HuH-7.5 (cell line): ENCODE measurements at regions not wholly inside any gene's neighbourhood (a gene's known extent, or its start where the extent isn't known, plus 50 kb on each side); places are given as distances from the start of the nearest gene placed in this dataset.

Experiments
- DNase-seq: peaks from one replicate; pipeline ENCODE4 v3.0.0; 2011; ENCODE audit warnings: low spot score

- DNase-seq = no peak
These were observed 1138.4 kb downstream of the SI start for GRCh38 chr3:163939926-163940325.

DNA sequence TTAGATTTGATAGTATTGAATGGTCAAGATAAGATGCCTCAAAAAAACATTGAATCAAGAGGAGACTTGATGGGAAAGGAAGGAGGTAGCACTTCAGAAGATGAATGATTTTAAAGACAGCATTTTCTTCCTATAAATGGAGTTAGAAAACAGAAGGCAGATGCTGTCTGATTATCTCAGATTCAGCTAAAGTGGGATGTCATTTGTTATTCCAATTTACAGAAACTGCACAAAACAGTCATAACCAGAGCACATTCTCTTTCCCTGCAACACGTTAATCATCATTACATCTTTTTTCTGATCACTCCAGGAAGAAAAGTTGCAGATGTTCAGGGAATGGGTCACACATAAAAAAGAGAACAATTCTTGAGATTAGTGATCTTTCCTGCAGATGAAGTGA, 1141.8 kb downstream of the SI start:
- no peak for DNase-seq

DNA sequence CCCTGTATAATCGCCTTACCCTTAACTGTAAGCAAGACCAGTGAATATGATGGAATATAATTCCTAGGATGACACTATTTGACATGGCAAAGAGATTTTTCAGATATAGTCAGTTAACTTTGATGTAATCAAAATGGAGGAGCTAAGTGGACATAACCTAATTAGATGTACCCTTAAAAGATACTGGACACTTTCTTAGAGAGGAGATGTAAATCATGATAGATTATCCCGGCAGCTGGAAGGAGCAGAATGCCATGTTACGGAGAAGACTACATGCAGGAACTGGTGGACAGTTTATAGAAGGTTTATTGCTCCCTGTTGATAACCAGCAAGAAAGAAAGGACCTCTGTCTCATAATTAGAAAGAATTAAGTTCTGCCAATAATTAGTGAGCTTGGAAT, 1142.9 kb downstream of the SI start:
- DNase-seq = no peak

GRCh38 chr3:163929069-163929652, 1149.1 kb downstream of the SI start:
- no peak for DNase-seq

- DNase-seq = no peak
These were observed 1150.8 kb downstream of the SI start for GRCh38 chr3:163927521-163927920.

DNA sequence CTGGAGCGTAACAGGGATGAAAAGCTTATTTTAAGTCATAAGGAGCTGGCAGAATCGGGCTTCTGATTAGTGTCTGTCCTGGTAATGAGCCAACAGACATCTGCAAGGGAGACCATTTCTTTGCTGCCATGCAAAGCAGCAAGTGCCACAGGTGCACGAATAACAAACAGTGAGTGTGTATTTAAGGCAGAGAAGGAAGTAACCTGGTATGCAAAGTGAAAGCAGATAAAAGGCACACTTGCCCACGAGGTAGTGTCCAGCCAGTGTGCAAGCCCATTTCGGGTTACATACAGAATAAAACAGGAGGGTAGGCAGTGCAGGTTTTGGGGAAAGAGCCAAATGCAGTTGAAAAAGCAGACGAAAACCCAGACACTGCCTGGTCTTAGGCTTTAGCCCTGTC, 1153.7 kb downstream of the SI start:
- no peak for DNase-seq

- DNase-seq = no peak
These were observed 1159.1 kb downstream of the SI start for GRCh38 chr3:163919154-163919553.

DNA sequence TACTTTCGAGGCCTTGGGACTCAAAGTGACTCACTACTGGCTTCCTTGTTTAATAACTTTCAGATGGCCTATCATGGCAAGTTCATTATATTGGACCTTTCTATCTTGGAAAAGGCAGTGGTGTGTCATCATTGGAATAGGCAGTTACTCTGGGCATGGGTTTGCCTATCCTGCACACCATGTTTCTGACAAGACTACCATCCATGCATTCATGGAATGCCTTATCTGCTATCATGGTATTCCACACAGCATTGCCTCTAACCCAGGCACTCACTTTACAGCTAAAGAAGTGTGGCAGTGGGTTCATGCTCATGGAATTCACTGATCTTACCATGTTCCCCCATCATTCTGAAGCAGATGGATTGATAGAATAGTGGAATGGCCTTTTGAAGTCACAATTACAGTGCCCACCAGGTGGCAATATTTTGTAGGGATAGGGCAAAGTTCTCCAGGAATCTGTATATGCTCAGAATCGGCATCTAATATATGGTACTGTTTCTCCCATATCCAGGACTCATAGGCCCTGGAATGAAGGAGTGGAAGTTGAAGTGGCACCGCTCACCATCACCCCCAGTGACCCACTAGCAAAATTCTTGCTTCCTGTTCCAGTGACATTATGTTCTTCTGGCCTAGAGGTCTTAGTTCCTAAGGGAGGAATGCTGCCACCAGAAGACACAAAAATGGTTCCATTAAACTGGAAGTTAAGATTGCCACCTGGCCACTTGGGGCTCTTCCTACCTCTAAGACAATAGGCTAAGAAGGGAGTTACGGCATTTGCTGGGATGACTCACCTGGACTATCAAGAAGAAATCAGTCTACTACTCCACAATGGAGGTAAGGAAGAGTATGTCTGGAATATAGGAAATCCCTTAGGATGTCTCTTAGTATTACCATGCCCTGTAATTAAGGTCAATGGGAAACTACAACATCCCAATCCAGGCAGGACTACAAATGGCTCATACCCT, 1161.4 kb downstream of the SI start:
- DNase-seq = no peak

DNA sequence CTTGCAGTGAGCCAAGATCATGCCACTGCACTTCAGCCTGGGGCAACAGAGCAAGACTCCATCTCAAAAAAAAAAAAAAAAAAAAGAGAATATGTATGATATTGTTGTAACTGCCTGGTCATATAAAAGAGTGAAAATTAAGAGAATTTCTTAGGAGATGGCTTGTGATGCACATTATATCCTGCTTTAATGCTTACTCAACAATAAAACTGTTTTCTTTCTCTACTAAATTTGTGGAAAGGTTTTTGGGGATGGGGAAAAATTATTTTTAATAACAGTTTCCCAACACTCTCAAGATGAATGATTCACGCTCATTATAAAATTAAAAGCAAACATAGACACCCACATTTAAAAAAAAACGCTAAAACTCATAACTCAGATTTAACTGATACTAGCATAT, 1163.0 kb downstream of the SI start:
- no peak for DNase-seq

GRCh38 chr3:163914567-163914966, 1163.7 kb downstream of the SI start:
- DNase-seq = no peak

DNA sequence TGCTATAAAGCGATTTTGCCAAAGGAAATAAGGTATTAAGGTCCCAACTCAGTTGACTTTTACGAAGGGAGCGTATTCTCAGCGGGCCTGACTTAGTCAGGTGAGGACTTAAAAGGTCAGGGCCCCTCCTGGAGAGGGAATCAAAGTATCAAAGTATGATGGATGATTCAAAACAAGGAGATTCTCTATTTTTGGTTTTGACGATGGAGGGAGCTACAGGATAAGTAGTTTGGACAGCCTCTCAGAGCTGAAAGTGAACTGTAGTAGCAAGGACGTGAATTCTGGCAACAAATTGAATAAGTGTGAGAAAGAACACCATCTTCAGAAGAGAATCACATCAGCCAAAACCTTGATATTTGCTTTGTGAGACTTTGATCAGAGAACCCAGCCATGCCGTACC, 1186.5 kb downstream of the SI start:
- DNase-seq = no peak

DNA sequence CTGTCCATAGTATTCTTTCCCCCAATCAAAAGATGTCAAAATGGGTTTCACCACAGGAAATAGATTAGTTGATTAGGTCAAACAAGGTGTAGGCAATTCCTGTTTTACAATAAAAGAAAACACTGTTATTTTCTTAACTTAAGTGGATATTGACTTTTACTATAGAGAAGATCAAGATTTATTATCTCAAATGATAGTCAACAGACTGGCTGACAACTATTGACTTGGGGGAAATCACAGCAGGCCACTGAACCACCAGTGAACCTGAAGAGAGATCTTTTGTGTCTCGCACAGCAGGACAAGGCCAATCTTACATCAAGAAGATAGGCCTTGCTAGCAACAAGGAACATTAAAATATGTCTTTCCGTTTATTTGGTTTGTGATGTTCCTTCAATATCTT, 1187.6 kb downstream of the SI start:
- no peak for DNase-seq

DNA sequence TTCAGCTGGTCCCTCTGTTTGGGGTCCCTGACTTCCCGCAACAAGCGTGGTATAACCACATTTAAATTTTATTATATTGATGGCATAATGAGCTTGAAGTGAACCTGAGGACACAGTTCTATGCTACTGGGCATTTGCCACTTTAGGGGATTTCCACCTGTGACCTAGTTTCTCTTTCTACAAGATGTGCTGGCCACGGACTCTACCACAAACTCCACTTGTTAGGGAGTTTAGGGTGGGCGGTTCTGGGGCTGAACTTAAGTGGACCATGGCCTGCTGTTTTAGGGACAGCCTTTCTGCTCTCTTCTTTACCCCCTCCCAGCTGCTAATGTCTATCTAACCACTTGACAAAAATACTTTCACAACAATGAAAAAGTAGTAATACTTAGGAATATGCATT, 1199.1 kb downstream of the SI start:
- no peak for DNase-seq

- no peak for DNase-seq
These were observed 1199.9 kb downstream of the SI start for GRCh38 chr3:163878396-163878795.

DNA sequence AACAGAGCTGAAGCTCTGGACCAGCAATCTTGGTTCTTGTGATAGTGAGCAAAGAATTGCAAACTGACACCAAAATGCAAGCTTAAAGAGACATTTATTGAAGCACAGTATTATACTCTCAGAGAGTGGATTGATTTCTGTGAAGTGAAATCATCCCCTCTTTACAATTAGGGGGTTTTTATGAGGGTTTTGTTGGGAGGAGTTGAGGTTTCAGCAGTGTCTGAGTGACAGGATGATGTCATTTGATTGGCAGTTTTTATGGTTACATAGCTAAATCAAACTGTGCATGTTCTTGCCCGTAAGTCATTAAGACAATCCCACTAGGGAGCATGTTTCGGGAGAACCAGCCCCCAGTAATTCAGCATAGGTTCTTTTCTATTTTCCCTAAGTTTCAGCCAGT, 1200.5 kb downstream of the SI start:
- no peak for DNase-seq

- no peak for DNase-seq
These were observed 1215.2 kb downstream of the SI start for GRCh38 chr3:163863146-163863545.

- DNase-seq = no peak
These were observed 1226.1 kb downstream of the SI start for GRCh38 chr3:163852233-163852632.

- DNase-seq = no peak
These were observed 1239.5 kb downstream of the SI start for GRCh38 chr3:163838769-163839168.

DNA sequence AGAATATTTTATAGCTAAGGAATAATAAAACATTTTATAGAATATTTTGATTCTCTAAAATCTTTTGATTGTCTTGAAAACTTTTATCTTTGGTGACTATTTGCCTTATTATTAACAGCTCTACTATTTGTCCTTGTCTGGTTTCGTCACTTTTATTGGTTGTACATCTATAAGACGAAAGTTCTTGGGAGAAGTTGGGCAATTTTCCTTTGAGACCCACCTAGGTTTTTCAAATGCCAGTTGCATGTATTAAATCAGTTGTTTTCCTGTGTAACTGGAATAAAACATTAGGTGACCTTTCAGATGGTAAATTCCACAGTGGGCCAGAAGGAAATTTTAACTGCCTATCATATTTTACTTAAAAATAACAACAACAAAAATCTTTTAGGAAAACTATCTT, 1245.7 kb downstream of the SI start:
- no peak for DNase-seq

- no peak for DNase-seq
These were observed 1256.5 kb downstream of the SI start for GRCh38 chr3:163821841-163822240.

DNA sequence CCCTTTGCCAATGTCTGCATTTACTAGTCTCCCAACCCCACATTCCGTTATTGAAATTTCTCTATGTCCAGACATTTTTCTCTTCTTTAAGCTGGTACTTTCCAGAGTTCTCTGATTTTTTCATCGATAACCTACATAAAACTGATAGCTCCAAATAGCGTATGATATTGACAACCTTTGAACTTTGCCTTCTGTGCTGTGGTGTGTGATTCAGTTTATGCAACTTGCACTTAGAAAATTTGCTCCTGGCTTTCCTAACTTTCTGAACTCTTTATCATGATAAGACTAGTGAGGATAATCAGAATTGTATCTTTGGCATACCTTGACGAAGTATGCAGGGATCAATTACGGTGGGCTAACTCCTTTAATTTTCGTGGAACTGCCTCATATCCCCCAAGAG, 1261.3 kb downstream of the SI start:
- DNase-seq = no peak

DNA sequence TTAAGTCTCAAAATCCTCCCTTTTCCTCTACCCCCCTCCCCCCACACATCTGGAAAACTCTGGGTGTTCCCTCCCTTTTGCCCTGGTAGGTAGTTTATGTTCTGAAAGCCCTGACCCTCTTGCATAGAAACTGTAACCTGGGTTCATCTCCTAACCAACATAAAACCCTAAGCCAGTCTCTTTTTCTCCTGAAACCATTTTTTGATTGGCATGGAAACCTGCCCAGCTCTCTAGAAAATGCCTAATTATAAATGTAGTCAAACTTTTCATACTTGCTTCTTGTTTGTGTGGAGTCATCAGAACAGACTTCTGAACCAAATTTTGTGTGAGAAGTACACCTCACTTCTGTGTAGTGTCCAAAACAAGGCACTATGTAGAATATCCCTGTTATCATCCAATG, 1264.4 kb downstream of the SI start:
- no peak for DNase-seq

DNA sequence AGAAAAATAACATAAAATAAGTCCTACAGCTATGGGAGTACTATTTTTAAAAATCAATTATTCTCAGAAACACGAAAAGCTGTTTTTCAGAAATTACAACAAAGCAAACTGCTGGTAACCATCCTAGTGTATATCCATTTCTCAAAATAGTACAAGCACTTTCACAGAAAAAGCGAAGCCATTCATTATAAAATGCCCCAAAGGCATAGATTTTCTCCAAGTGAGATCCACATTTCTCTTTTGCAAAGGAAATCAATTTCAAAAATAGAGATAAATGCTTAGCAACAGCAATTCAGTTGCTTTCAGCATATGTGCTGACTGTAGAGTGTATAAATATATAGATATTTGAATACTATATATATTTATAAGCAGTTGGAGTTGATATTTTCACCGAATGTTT, 1266.3 kb downstream of the SI start:
- DNase-seq = no peak

DNA sequence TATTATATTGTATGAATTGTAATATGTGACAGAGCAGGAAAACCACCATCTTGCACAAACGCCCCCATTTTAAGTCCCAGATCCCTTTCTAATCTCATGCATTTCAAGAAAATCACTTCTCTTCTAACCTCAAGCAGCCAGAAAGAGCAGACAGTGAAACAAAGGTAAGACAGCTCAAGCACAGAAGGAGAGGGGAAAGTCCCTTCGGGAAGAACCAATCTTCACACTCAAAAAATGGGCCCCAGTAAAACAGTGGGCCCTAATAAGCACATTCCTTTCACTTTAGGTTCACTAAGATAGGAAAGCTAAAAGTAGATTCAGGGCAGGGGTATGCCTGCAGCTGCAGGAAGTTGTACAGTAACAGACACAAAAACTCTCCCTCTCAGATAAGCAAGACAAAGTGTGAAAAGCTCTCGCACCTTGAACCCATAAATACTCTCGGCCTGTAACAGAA, 1268.7 kb downstream of the SI start:
- DNase-seq = no peak
